OCI-LY1 (cell line): ENCODE measurements at regions not wholly inside any gene's neighbourhood (a gene's known extent, or its start where the extent isn't known, plus 50 kb on each side); places are given as distances from the start of the nearest gene placed in this dataset.

ENCODE experiments used
- EZH2 ChIP-seq: fragments of 200-600 bp; sonication (generic), shearing (Covaris generic); IDR thresholded peaks from 2 replicates; pipeline ENCODE4 v1.8.0; 2017; ENCODE audit warnings: borderline replicate concordance, mixed run types, mild to moderate bottlenecking, antibody characterized with exemption, low read length, moderate library complexity, mixed read lengths
- TF ChIP-seq, protein P1 (sequence below): fragments of 200-600 bp; sonication (generic), shearing (Covaris generic); IDR thresholded peaks from 2 replicates; pipeline ENCODE4 v1.5.1; 2017; ENCODE audit warnings: mild to moderate bottlenecking, antibody characterized with exemption, low read length, moderate library complexity, mixed read lengths

DNA sequence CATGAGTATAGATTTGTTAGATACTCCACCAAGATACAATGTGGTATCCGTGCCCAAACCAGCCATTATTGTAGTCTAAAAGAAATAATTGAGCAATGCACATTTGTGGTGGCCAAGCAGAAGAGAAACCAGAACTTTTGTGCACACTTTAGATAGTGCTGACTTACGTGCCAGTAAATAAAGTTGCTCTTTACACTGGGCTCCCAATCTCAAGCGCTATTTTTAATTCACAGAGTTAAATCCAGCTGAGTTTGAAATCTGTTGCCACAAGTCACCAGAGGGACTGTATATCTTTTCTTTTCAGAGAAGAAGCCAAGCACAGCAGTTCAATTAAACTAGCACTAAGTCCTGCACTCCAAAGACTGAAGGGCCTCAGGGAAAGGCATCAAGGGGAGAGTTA, 680.4 kb downstream of the TDRD15 start:
- TF ChIP-seq, protein P1, sequence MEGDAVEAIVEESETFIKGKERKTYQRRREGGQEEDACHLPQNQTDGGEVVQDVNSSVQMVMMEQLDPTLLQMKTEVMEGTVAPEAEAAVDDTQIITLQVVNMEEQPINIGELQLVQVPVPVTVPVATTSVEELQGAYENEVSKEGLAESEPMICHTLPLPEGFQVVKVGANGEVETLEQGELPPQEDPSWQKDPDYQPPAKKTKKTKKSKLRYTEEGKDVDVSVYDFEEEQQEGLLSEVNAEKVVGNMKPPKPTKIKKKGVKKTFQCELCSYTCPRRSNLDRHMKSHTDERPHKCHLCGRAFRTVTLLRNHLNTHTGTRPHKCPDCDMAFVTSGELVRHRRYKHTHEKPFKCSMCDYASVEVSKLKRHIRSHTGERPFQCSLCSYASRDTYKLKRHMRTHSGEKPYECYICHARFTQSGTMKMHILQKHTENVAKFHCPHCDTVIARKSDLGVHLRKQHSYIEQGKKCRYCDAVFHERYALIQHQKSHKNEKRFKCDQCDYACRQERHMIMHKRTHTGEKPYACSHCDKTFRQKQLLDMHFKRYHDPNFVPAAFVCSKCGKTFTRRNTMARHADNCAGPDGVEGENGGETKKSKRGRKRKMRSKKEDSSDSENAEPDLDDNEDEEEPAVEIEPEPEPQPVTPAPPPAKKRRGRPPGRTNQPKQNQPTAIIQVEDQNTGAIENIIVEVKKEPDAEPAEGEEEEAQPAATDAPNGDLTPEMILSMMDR, result no peak
- TF ChIP-seq EZH2, result no peak
